H9 (cell line): ENCODE measurements at regions not wholly inside any gene's neighbourhood (a gene's known extent, or its start where the extent isn't known, plus 50 kb on each side); places are given as distances from the start of the nearest gene placed in this dataset.
A peak's percentile ranks its signal among the peaks of the same experiment; 100 is the strongest.

ENCODE experiments used
- DNase-seq: peaks from one replicate; pipeline ENCODE4 v3.0.0-alpha.2; 2017
- H2AFZ ChIP-seq: one replicate; pipeline ENCODE4 v1.6.1; 2013; ENCODE audit warnings: mild to moderate bottlenecking, low read length, control low read depth, moderate library complexity
- H2AK5ac ChIP-seq: 2 replicates; pipeline ENCODE4 v1.6.1; 2013; ENCODE audit warnings: low read length, control low read depth, mixed read lengths; ENCODE audit not compliant: insufficient read length
- H2BK120ac ChIP-seq: one replicate; pipeline ENCODE4 v1.6.1; 2013; ENCODE audit warnings: low read depth, mild to moderate bottlenecking, low read length, control low read depth, inconsistent platforms; ENCODE audit not compliant: poor library complexity, severe bottlenecking
- H2BK12ac ChIP-seq: 2 replicates; pipeline ENCODE4 v1.6.1; 2013; ENCODE audit warnings: low read length, control low read depth, mixed read lengths, low read depth; ENCODE audit not compliant: insufficient read length
- H2BK15ac ChIP-seq: 2 replicates; pipeline ENCODE4 v1.6.1; 2013; ENCODE audit warnings: low read depth, low read length, control low read depth
- H2BK20ac ChIP-seq: one replicate; pipeline ENCODE4 v1.6.1; 2013; ENCODE audit warnings: low read depth, mild to moderate bottlenecking, low read length, control low read depth, inconsistent platforms; ENCODE audit not compliant: poor library complexity, severe bottlenecking
- H2BK5ac ChIP-seq: 2 replicates; pipeline ENCODE4 v1.6.1; 2013; ENCODE audit warnings: low read length, control low read depth, mixed read lengths; ENCODE audit not compliant: insufficient read length
- H3K14ac ChIP-seq: 2 replicates; pipeline ENCODE4 v1.6.1; 2013; ENCODE audit warnings: low read length, control low read depth; ENCODE audit not compliant: insufficient read depth
- H3K18ac ChIP-seq: 2 replicates; pipeline ENCODE4 v1.6.1; 2013; ENCODE audit warnings: low read depth, mild to moderate bottlenecking, mixed read lengths, low read length, control low read depth; ENCODE audit not compliant: insufficient read length
- H3K23ac ChIP-seq: 2 replicates; pipeline ENCODE4 v1.6.1; 2013; ENCODE audit warnings: low read length, control low read depth, mixed read lengths, low read depth; ENCODE audit not compliant: insufficient read length
- H3K23me2 ChIP-seq: 2 replicates; pipeline ENCODE4 v1.6.1; 2013; ENCODE audit warnings: low read depth, mild to moderate bottlenecking, mixed read lengths, low read length, control low read depth; ENCODE audit not compliant: insufficient read length, poor library complexity, severe bottlenecking
- H3K27ac ChIP-seq: 2 replicates; pipeline ENCODE4 v1.5.1; 2013; ENCODE audit warnings: low read length, control low read depth, mixed read lengths, low read depth; ENCODE audit not compliant: insufficient read length
- H3K27me3 ChIP-seq: 2 replicates; pipeline ENCODE4 v1.6.1; 2013; ENCODE audit warnings: low read length, control low read depth, inconsistent platforms; ENCODE audit not compliant: insufficient read depth
- H3K4ac ChIP-seq: 2 replicates; pipeline ENCODE4 v1.6.1; 2013; ENCODE audit warnings: low read depth, mild to moderate bottlenecking, control low read depth, inconsistent platforms, low read length, moderate library complexity
- H3K4me1 ChIP-seq: 2 replicates; pipeline ENCODE4 v1.6.1; 2013; ENCODE audit warnings: low read length, control low read depth, inconsistent platforms; ENCODE audit not compliant: insufficient read depth
- H3K4me2 ChIP-seq: 2 replicates; pipeline ENCODE4 v1.6.1; 2013; ENCODE audit warnings: low read length, control low read depth, mixed read lengths; ENCODE audit not compliant: insufficient read length, insufficient read depth
- H3K56ac ChIP-seq: 2 replicates; pipeline ENCODE4 v1.6.1; 2013; ENCODE audit warnings: low read depth, mild to moderate bottlenecking, mixed read lengths, low read length, control low read depth; ENCODE audit not compliant: insufficient read length
- H3K79me1 ChIP-seq: 2 replicates; pipeline ENCODE4 v1.6.1; 2013; ENCODE audit warnings: low read depth, mild to moderate bottlenecking, moderate library complexity, low read length, control low read depth, inconsistent platforms; ENCODE audit not compliant: insufficient read depth, poor library complexity, severe bottlenecking
- H3K79me2 ChIP-seq: 2 replicates; pipeline ENCODE4 v1.6.1; 2013; ENCODE audit warnings: low read length, control low read depth, inconsistent platforms; ENCODE audit not compliant: insufficient read depth
- H3K9ac ChIP-seq: 2 replicates; pipeline ENCODE4 v1.6.1; 2013; ENCODE audit warnings: low read length, control low read depth, mixed read lengths; ENCODE audit not compliant: insufficient read length; ENCODE audit errors: extremely low read depth
- H3K9me3 ChIP-seq: one replicate; pipeline ENCODE4 v1.6.1; 2013; ENCODE audit warnings: low read depth, low read length, inconsistent platforms; ENCODE audit not compliant: control insufficient read depth
- H3T11ph ChIP-seq: one replicate; pipeline ENCODE4 v1.6.1; 2013; ENCODE audit warnings: mild to moderate bottlenecking, low read length, control low read depth, inconsistent platforms
- H4K20me1 ChIP-seq: one replicate; pipeline ENCODE4 v1.6.1; 2013; ENCODE audit not compliant: control insufficient read depth, insufficient read length, insufficient read depth
- H4K5ac ChIP-seq: 2 replicates; pipeline ENCODE4 v1.6.1; 2013; ENCODE audit warnings: low read depth, mild to moderate bottlenecking, mixed read lengths, low read length, control low read depth; ENCODE audit not compliant: insufficient read length
- H4K8ac ChIP-seq: replicated peaks from 2 replicates; pipeline ENCODE4 v1.6.1; 2013; ENCODE audit warnings: low read length, control low read depth, mixed read lengths, low read depth; ENCODE audit not compliant: insufficient read length
- H4K91ac ChIP-seq: 2 replicates; pipeline ENCODE4 v1.6.1; 2013; ENCODE audit warnings: low read depth, mild to moderate bottlenecking, moderate library complexity, mixed read lengths, low read length, control low read depth; ENCODE audit not compliant: insufficient read length
- H3K27ac Mint-ChIP-seq, 3 experiments: 2 replicates in 2 of 3; 3 replicates in 1 of 3; pipeline ENCODE4 v1.8.0; 2020 to 2021; ENCODE audit warnings: mixed read lengths in 3 of 3, mild to moderate bottlenecking in 1 of 3, moderate library complexity in 1 of 3
- H3K27me3 Mint-ChIP-seq: 2 replicates; pipeline ENCODE4 v1.8.0; 2021; ENCODE audit warnings: low read depth, mild to moderate bottlenecking, moderate library complexity, mixed read lengths
- H3K36me3 Mint-ChIP-seq, 3 experiments: 2 replicates in 2 of 3; 3 replicates in 1 of 3; pipeline ENCODE4 v1.8.0; 2020 to 2021; ENCODE audit warnings: low read depth in 3 of 3, mixed read lengths in 3 of 3; ENCODE audit not compliant: insufficient read depth in 1 of 3
- H3K4me1 Mint-ChIP-seq, 2 experiments: 2 replicates each; pipeline ENCODE4 v1.8.0; 2020; ENCODE audit warnings: mixed read lengths in 2 of 2
- H3K4me3 Mint-ChIP-seq, 2 experiments: 2 replicates in 1 of 2; 3 replicates in 1 of 2; pipeline ENCODE4 v1.8.0; 2020 to 2021; ENCODE audit warnings: mild to moderate bottlenecking in 2 of 2, mixed read lengths in 2 of 2, moderate library complexity in 1 of 2
- H3K9me3 Mint-ChIP-seq, 2 experiments: 2 replicates in 1 of 2; 3 replicates in 1 of 2; pipeline ENCODE4 v1.8.0; 2020; ENCODE audit warnings: mild to moderate bottlenecking in 2 of 2, mixed read lengths in 2 of 2, moderate library complexity in 1 of 2
- WGBS: extraction: QIAGEN DNeasy Blood & Tissue Kit; methylation state at CpG from one replicate; pipeline ENCODE4 v1.1.7; 2013; ENCODE audit warnings: missing lambda C conversion rate, low lambda C conversion rate, mixed read lengths; ENCODE audit not compliant: insufficient read length; ENCODE audit errors: extremely low coverage; 5-methylcytosine and 5-hydroxymethylcytosine counted together
- TF ChIP-seq, protein P1 (sequence below): fragments of 200-600 bp; sonication (generic); conservative IDR thresholded peaks from 3 replicates; pipeline ENCODE4 v1.8.0; 2021; ENCODE audit warnings: antibody characterized with exemption, mild to moderate bottlenecking

- H4K8ac ChIP-seq, result no peak overlapping the region
- WGBS, result no CpG with 5 or more reads among the region's 1 CpG
- H3K56ac ChIP-seq, result no peak overlapping the region
- H2AK5ac ChIP-seq, result no peak overlapping the region
- no peak overlapping the region for H2BK5ac ChIP-seq
- H2AFZ ChIP-seq, result no peak overlapping the region
- H3K27ac Mint-ChIP-seq, result peak overlapping the region in 1 of 3 experiments; percentile 74; a peak in 1 of 7 replicates
- no peaks in the 10 kb centered on the region for H3K79me1 ChIP-seq
- no peaks in the 10 kb centered on the region for H3K4me1 ChIP-seq
- H2BK120ac ChIP-seq, result no peak overlapping the region
- no peaks in the 10 kb centered on the region for H3K9me3 ChIP-seq
- no peak overlapping the region for H3K4me2 ChIP-seq
- H3T11ph ChIP-seq, result no peak overlapping the region
- no peak overlapping the region for H3K18ac ChIP-seq
- H3K27ac ChIP-seq, result no peak overlapping the region
- no peak overlapping the region for H4K5ac ChIP-seq
- no peak for DNase-seq
- H3K27me3 Mint-ChIP-seq, result no peaks in the 10 kb centered on the region
- H2BK20ac ChIP-seq, result no peak overlapping the region
- no peak overlapping the region for H4K91ac ChIP-seq
- H2BK15ac ChIP-seq, result no peak overlapping the region
- H3K23ac ChIP-seq, result no peak overlapping the region
- H3K79me2 ChIP-seq, result no peaks in the 10 kb centered on the region
- H3K36me3 Mint-ChIP-seq, result no peaks in the 10 kb centered on the region
- H3K27me3 ChIP-seq, result no peaks in the 10 kb centered on the region
- H4K20me1 ChIP-seq, result no peaks in the 10 kb centered on the region
- H3K9ac ChIP-seq, result no peak overlapping the region
- no peaks in the 10 kb centered on the region for H3K9me3 Mint-ChIP-seq
- H3K4ac ChIP-seq, result no peak overlapping the region
- TF ChIP-seq, protein P1, sequence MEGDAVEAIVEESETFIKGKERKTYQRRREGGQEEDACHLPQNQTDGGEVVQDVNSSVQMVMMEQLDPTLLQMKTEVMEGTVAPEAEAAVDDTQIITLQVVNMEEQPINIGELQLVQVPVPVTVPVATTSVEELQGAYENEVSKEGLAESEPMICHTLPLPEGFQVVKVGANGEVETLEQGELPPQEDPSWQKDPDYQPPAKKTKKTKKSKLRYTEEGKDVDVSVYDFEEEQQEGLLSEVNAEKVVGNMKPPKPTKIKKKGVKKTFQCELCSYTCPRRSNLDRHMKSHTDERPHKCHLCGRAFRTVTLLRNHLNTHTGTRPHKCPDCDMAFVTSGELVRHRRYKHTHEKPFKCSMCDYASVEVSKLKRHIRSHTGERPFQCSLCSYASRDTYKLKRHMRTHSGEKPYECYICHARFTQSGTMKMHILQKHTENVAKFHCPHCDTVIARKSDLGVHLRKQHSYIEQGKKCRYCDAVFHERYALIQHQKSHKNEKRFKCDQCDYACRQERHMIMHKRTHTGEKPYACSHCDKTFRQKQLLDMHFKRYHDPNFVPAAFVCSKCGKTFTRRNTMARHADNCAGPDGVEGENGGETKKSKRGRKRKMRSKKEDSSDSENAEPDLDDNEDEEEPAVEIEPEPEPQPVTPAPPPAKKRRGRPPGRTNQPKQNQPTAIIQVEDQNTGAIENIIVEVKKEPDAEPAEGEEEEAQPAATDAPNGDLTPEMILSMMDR, result no peak
- peaks cover 0 to 2% of the 10 kb centered on the region in 2 experiments; a peak in 1 of 4 replicates for H3K4me1 Mint-ChIP-seq
- H3K23me2 ChIP-seq, result no peaks in the 10 kb centered on the region
- no peak overlapping the region for H3K4me3 Mint-ChIP-seq
- no peak overlapping the region for H2BK12ac ChIP-seq
- no peak overlapping the region for H3K14ac ChIP-seq
Observed at GRCh38 chr12:30074916-30075315, 291.2 kb upstream of the TMTC1 start.
